ENCODE measurements at regions not wholly inside any gene's neighbourhood (a gene's known extent, or its start where the extent isn't known, plus 50 kb on each side); places are given as distances from the start of the nearest gene placed in this dataset.
A peak's percentile ranks its signal among the peaks of the same experiment; 100 is the strongest.

- Histone ChIP-seq H3K36me3 (ENCODE audit: control insufficient read depth, insufficient read depth, low read length) (no peaks in the 10 kb centered on the region), H3K4me1 (replicated peaks in 1 of 2; ENCODE audit: control insufficient read depth in 2 of 2, insufficient read depth in 2 of 2, low read length in 2 of 2) (no peaks in the 10 kb centered on the region), H3K79me2 (ENCODE audit: control insufficient read depth, insufficient read depth, low read length) (no peaks in the 10 kb centered on the region), H3K4me2 (ENCODE audit: insufficient read depth, low read length) (no peak overlapping the region), H3K27me3 (ENCODE audit: control insufficient read depth in 2 of 2, insufficient read depth in 2 of 2, low read length in 2 of 2) (no peaks in the 10 kb centered on the region; a peak in 1 of 5 replicates), H2AFZ (ENCODE audit: low read depth, low read length) (no peak overlapping the region), H4K20me1 (replicated peaks; ENCODE audit: control insufficient read depth, insufficient read depth, low read length) (no peaks in the 10 kb centered on the region), H3K9ac (ENCODE audit: insufficient read depth in 1 of 2, low read depth in 2 of 2, low read length in 2 of 2) (no peak overlapping the region), H3K4me3 (no peak overlapping the region), H3K9me1 (ENCODE audit: control insufficient read depth, insufficient read depth, low read length) (no peaks in the 10 kb centered on the region), H3K27ac (ENCODE audit: extremely low read depth, low read depth, low read length) (no peak overlapping the region), H3K9me3 (replicated peaks; ENCODE audit: control insufficient read depth, insufficient read depth, low read depth, low read length) (no peaks in the 10 kb centered on the region)
- BruUV-seq (replicated peaks) = no TSS peak
- WGBS (ENCODE audit: insufficient coverage, low coverage, missing lambda C conversion rate) = 14% methylated on average over 7 of the region's 7 CpGs
- intact Hi-C loops (cut with micrococcal nuclease) (no loop called here), in situ Hi-C loops (cut with MboI) (no loop called here)
- POLR2A ChIA-PET = no interaction called here
- TF ChIP-seq ZNF764 (CRISPR knock-in tag; IDR thresholded peaks at IDR 0.05; ENCODE audit: low read depth) = no peak
- no peak for TF ChIP-seq ZNF707 (CRISPR knock-in tag; conservative IDR thresholded peaks at IDR 0.05)
- TF ChIP-seq MITF (IDR thresholded peaks at IDR 0.05) = no peak
- TF ChIP-seq PML (IDR thresholded peaks at IDR 0.05; ENCODE audit: low read length) = no peak
- no peak for TF ChIP-seq KDM1A (IDR thresholded peaks at IDR 0.05)
- DNase-seq (ENCODE audit: extremely low read depth in 1 of 4, low spot score in 3 of 4) = peak; percentile 1 to 49 (median 36)
- CTCF ChIA-PET (ENCODE audit: low intra/inter-chr PET ratio) = no interaction called here
- ATAC-seq = peak; percentile 74; the same call in 2 of the 3 replicates
- no peak for FAIRE-seq
Observed at GRCh38 chr12:115617391-115617790, 660.1 kb downstream of the MED13L start.

- no peak for DNase-seq (ENCODE audit: extremely low read depth in 1 of 4, low spot score in 3 of 4)
- FAIRE-seq = no peak
- no TSS peak for BruUV-seq (replicated peaks)
- POLR2A ChIA-PET = no interaction called here
- Histone ChIP-seq H4K20me1 (replicated peaks; ENCODE audit: control insufficient read depth, insufficient read depth, low read length) (no peaks in the 10 kb centered on the region), H3K79me2 (ENCODE audit: control insufficient read depth, insufficient read depth, low read length) (no peaks in the 10 kb centered on the region), H3K9me1 (ENCODE audit: control insufficient read depth, insufficient read depth, low read length) (no peaks in the 10 kb centered on the region), H2AFZ (ENCODE audit: low read depth, low read length) (no peak overlapping the region), H3K4me2 (ENCODE audit: insufficient read depth, low read length) (no peak overlapping the region), H3K27me3 (ENCODE audit: control insufficient read depth in 2 of 2, insufficient read depth in 2 of 2, low read length in 2 of 2) (no peaks in the 10 kb centered on the region), H3K9me3 (replicated peaks; ENCODE audit: control insufficient read depth, insufficient read depth, low read depth, low read length) (no peaks in the 10 kb centered on the region), H3K4me1 (replicated peaks in 1 of 2; ENCODE audit: control insufficient read depth in 2 of 2, insufficient read depth in 2 of 2, low read length in 2 of 2) (no peaks in the 10 kb centered on the region), H3K27ac (ENCODE audit: extremely low read depth, low read depth, low read length) (no peak overlapping the region), H3K9ac (ENCODE audit: insufficient read depth in 1 of 2, low read depth in 2 of 2, low read length in 2 of 2) (no peak overlapping the region), H3K36me3 (ENCODE audit: control insufficient read depth, insufficient read depth, low read length) (no peaks in the 10 kb centered on the region), H3K4me3 (no peak overlapping the region)
- in situ Hi-C loops (cut with MboI) (no loop called here), intact Hi-C loops (cut with micrococcal nuclease) (no loop called here)
- CTCF ChIA-PET (ENCODE audit: low intra/inter-chr PET ratio) = no interaction called here
- ATAC-seq = no peak
- 2% methylated on average over 5 of the region's 5 CpGs for WGBS (ENCODE audit: insufficient coverage, low coverage, missing lambda C conversion rate)
- no peak for TF ChIP-seq CGGBP1 (CRISPR knock-in tag; IDR thresholded peaks at IDR 0.05)
- no peak for TF ChIP-seq ZKSCAN1 (IDR thresholded peaks at IDR 0.05; ENCODE audit: low read depth, low read length)
- TF ChIP-seq HNRNPLL (IDR thresholded peaks at IDR 0.05; ENCODE audit: low read depth, low read length, poor library complexity, severe bottlenecking) = no peak
Observed at GRCh38 chr12:115611477-115611876, 666.0 kb downstream of the MED13L start.

Measured in K562 (cell line).